ENCODE measurements at regions not wholly inside any gene's neighbourhood (a gene's known extent, or its start where the extent isn't known, plus 50 kb on each side); places are given as distances from the start of the nearest gene placed in this dataset.

GRCh38 chr20:19001177-19001576, 187.6 kb downstream of the SCP2D1 start:
- DNase-seq = no peak

- no peak for DNase-seq
Measured at GRCh38 chr20:19003366-19004336, 190.1 kb downstream of the SCP2D1 start.

GRCh38 chr20:19004975-19005374, 191.4 kb downstream of the SCP2D1 start:
- no peak for DNase-seq

GRCh38 chr20:19008497-19008896, 194.9 kb downstream of the SCP2D1 start:
- DNase-seq = no peak

- no peak for DNase-seq
Measured at GRCh38 chr20:19009081-19009688, 195.6 kb downstream of the SCP2D1 start.

GRCh38 chr20:19012676-19013075, 199.1 kb downstream of the SCP2D1 start:
- no peak for DNase-seq

GRCh38 chr20:19013907-19014306, 198.5 kb upstream of the SLC24A3 start:
- no peak for DNase-seq

GRCh38 chr20:19015351-19016139, 196.9 kb upstream of the SLC24A3 start:
- no peak for DNase-seq

GRCh38 chr20:19016140-19016497, 196.3 kb upstream of the SLC24A3 start:
- DNase-seq = no peak

GRCh38 chr20:19017104-19017690, 195.2 kb upstream of the SLC24A3 start:
- no peak for DNase-seq

- DNase-seq = no peak
Measured at GRCh38 chr20:19018881-19019280, 193.6 kb upstream of the SLC24A3 start.

- no peak for DNase-seq
Measured at GRCh38 chr20:19019734-19020364, 192.6 kb upstream of the SLC24A3 start.

GRCh38 chr20:19021406-19022117, 190.9 kb upstream of the SLC24A3 start:
- DNase-seq = no peak

- DNase-seq = no peak
Measured at GRCh38 chr20:19022118-19022575, 190.3 kb upstream of the SLC24A3 start.

- no peak for DNase-seq
Measured at GRCh38 chr20:19022791-19023448, 189.5 kb upstream of the SLC24A3 start.

- DNase-seq = no peak
Measured at GRCh38 chr20:19024296-19025035, 188.0 kb upstream of the SLC24A3 start.

GRCh38 chr20:19025430-19026120, 186.9 kb upstream of the SLC24A3 start:
- no peak for DNase-seq

GRCh38 chr20:19026121-19026878, 186.1 kb upstream of the SLC24A3 start:
- no peak for DNase-seq
